KG1 (cell line): ENCODE measurements at regions not wholly inside any gene's neighbourhood (a gene's known extent, or its start where the extent isn't known, plus 50 kb on each side); places are given as distances from the start of the nearest gene placed in this dataset.

ENCODE experiments used
- DNase-seq: peaks from one replicate; lab custom pipeline; 2025; lab: John Stamatoyannopoulos, UW

DNA sequence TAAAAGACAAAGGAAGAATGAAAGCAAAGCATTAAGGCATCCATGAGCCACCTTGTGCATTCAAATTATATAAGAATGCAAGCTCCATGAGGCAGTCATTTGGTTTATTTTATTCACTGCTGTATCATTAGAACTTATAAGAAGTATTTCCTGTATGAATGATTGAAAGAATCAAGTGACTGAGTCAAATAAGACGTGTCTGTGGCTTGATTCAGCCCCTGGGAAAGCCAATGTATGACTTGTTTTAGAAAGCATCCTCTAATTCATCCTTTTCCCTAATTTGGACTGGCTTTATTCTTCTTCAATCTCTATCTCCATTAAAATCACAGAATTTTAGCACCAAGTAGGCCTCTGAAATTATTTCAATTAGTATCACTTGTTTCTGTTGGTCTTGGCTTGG, 461.1 kb downstream of the LPIN1 start:
- no peak for DNase-seq

DNA sequence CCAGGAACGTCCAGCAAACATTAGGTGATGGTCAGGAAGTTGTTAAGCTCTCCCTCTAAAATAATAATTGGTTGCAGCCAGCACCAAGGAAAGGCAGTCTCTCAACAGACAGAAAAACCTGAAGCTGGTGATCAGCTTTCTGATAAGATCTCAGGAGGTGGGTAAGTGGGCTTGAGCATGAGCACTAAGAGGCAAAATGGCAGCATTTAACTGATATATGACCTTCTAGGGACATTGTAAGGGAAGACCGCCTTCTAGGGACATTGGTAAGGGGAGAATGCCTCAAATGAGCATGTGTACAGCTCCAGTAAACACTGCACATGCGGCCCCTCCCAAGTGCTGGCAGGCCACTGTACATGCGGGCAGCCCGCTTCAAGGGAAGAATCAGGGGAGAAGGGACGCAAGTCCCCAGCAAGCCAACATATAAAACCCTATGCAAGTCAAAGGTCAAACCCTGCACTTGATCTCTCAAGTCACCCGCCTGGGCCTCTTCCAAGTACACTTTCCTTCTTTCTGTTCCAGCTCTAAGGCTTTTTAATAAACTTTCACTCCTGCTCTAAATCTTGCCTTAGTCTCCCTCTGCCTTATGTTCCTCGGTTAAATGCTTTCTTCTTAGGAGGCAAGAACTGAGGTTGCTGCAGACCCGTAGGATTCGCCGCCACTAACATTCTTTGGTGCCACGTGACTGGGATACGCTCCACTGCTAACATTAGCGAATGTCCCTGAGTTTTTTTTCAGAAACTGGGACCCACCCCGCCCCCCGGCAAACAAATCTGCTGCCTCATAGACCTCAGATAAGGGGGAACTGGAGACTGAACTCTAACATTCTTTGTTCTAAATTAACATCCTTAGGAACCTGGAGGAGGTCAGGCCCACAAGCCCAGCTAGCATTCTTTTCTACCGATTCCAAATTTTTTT, 463.8 kb downstream of the LPIN1 start:
- DNase-seq, result no peak

DNA sequence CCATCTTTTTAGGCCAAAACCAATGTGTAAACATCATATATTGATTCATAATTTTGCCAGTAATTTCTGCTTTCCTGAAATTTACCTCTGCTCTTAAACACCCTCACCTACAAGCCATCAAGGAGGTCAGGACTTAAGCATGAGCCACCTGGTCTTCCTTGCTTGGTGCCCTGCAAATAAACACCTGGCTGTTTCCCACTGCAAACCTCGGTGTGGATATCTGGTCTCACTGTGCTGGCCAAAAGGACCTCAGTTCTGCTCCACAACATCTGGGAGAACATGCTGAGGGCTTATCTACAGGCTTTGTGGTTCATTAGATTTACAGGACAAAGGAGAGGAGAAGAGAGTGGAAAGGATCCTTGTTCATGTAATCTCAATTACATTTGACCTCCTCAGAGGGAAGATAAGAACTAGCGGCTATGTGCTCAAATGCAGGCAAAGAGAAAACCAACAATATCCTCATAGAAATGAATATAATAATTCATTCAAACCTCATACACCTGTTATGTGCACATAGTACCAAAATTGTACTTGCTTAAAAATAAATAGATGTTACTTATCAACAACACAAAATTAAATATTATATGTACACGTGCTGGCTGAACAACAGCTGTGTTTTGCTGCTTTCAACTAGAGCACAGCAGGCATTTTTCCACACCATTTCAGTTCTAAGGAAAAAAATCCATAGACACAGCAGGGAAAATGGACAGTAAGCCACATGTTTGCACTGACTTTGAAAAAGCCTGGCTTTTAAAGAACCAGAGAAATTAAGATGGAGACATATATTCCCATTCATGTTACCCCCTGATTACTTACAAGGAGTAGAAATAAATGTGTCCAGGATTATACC, 465.1 kb downstream of the LPIN1 start:
- no peak for DNase-seq

DNA sequence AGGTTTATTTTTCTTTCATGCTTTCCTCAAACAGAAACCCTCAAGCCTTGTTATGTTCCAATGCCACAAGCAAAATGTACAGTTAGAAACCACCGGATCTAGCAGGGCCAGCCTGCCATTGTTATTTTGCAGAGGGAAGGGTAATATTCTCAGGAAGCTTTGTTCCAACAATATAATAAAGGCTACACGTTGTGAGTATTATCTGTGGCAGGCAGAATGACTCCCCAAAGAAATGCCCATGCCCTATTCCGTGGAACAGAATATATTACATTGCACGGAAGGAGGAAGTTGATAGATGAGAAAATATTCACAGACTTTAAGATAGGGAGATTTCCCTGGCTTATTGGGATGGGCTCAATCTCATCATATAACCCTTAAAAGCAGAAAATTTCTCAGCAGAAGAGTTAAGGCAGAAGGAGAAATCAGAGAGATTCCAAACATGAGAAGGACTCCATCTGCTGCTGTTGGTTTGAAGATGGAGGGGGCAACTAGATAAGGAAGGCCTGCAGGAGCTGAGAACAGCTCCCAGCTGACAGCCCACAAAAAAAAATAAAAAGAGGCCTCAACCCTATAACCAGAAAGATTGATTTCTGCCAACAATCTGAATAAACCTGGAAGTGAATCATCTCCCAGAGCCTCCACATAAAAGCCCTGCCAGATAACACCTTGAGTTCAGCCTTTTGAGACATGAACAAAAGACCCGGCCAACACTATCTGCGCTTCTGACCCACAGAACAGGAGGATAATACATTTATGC, 466.6 kb downstream of the LPIN1 start:
- no peak for DNase-seq

DNA sequence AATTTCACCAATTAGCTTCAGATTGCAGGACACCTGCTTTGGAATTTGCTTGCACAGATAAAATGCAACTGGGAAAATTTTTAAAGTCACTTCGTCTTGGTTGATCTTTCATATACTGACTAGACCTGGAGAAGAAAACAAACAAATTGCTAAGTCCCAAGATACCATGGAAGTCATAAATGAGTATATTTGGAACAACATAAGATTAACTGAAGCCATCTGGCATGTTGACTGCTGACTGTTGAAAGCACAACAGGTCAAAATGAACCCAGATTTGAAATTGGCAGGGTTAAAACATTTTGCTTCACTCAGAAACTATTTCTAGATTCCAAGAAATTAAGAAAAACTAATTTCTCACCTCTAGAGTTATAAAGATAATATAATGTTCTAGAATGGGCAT, 470.7 kb downstream of the LPIN1 start:
- no peak for DNase-seq

GRCh38 chr2:12219761-12220160, 473.3 kb downstream of the LPIN1 start:
- no peak for DNase-seq

DNA sequence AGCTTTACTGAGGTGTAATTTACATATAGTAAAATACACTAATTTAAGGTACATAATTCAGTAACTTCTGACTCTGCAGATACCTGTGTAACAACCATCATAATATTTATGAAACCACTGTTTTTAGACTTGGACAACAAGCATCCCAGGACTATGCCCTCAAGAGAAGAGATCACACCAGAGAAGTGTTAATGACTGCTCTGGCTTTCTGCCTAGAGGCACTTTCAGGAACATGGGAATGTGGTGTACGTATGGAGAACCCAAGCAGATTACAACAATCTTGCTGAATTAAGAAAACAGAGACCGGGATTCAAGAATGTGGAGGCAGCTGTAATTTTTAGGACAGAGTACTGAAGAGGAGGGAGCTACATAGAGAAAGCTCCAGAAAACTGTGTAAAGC, 475.2 kb downstream of the LPIN1 start:
- no peak for DNase-seq

DNA sequence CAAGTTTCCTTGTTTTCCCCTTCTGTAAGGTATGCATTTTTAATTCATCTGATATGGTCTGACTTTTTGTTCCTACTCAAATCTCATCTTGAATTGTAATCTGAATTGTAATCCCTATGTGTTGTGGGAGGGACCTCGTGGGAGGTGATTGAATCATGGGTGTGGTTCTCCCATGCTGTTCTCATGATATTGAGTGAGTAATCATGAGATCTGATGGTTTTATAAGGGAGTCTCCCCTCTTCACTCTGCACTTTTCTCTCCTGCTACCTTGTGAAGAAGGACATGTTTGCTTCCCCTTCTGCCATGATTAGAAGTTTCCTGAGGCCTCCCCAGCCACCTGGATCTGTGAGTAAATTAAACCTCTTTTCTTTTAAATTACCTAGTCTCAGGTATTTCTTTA, 476.1 kb downstream of the LPIN1 start:
- DNase-seq, result no peak

DNA sequence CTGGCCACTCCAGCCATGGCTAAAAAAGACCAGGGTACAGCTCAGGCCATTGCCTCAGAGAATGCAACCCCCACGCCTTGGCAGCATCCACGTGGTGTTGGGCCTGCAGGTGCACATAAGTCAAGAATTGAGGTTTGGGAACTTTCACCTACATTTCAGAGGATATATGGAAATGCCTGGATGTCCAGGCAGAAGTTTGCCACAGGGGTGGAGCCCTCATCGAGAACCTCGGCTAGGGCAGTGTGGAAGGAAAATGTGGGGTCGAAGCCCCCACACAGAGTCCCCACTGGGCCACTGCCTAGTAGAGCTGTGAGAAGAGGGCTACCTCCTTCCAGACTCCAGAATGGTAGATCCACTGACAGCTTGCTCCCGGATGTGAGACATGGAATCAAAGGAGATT, 477.3 kb downstream of the LPIN1 start:
- DNase-seq, result no peak

DNA sequence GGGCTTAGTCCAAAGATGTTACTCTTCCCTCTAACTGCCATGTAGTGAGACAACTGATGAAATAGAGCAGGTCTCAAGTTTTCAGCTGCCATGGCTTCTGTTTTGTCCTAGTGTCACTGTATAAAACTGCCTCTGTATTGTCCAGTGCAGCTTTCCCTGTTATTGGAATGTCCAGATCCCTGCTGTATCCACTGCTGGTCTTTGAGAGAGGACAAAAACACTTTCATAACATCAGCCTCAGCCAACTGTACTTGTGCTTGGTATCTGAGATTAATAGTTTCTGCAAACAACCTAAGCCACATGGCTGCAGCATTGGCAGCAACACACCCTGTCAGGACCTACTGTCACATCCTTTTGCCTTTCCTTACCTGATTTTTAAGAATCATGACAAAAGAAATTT, 480.2 kb downstream of the LPIN1 start:
- no peak for DNase-seq

GRCh38 chr2:12227941-12228608, 481.6 kb downstream of the LPIN1 start:
- no peak for DNase-seq

DNA sequence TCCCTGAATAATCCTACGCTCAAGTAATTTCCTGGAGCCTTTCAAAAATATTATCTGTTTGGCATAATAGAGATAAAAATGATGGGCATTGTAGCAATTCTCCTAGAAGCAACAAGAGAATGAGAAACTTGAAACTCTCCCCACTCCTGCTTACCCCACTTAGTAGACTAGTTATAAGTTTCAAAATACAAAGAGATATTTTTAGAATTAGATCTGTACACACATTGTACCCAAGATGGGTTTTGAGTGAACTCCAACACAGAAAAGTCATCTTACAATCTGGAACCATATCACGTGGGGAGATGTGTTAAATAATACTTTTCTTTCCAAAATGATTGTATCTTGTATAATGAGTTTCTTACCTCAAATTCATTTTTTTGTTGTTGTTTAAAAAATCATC, 484.9 kb downstream of the LPIN1 start:
- DNase-seq, result no peak

DNA sequence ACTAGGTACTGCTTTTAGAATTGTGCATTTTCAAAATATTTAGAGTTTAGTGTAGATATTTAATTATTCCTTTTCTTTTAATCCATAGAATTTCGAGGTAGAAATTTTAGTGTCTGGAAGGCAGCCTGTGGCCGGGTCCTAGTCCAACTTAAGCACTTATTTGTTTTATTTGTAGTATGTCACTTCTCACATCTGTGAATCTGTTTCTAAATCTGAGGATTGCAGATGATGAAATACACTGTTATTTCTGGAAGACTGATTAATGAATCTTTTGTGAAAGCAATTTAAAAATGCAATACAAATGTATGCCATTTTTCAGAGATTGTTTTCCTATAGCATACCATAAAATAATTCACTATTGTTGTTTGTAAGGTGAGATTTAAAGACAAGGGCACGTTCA, 483.9 kb upstream of the TRIB2 start:
- DNase-seq, result no peak

DNA sequence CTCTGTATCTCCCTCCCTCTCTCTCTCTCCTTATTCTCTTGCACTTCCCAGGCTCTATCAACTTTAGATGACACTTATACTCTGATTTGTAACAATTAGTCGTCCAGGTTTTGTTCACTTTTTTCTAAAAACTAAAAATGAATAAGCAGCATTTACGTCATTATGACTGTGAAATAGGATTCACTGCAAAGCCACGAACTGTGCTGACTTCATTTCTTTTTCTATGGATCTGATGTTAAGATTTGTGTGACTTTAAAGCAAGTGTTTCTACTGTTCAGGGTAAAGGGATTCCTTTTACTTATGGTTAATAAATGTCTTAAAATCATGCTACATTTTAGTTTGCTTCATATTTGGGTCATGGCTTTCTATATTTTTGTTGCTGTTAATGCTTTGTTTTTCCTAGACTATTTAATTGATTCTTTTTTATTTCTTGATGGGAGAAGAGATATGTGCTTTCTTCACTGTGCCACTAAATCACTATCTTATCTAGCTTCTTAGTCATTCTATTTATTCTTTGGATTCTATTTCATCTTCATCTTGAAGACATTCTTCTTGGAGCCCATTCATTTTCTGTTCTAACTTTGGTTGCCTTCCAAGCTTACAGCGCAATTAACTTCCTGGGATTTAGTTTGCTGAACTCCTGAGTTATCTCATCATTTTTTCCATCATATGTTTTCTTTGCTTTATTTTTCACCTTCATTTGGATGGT, 480.4 kb upstream of the TRIB2 start:
- no peak for DNase-seq

DNA sequence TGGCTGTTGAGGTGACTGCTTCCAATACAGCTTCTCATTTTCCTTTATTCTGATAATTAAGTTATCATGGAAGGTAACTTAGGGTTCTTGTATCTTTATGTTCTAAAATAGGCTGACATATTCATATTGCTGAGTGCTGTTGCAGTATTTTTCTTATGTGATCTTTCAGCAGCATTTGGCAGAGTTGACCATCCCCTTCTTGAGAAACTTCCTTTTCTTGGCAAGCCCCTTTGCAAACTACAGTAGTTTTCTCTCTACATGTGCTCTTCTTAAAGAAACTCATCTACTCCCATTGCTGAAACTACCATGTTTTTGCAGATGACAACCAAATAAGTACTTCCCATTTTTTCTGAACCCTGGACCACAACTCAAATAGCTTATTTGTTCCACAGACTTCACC, 476.5 kb upstream of the TRIB2 start:
- DNase-seq, result no peak

GRCh38 chr2:12243381-12243780, 473.4 kb upstream of the TRIB2 start:
- no peak for DNase-seq

DNA sequence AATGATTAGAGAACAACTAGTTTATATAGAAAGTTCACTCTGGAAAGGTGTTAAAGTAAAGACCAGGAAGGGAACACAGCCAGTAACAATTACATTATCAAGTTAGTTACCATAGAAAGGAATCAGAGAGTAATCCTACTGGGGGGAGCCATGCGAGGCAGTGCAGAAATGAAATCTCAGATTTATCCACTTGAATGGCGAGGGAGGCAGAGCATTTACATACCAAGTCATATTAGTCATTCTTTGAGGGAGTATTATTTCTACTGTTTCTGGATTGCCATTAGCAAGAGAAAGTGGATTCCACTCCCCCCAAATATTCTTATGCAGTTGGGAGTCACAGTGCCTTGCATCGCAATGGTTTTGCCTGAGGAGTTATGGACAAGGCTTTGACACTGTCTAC, 472.7 kb upstream of the TRIB2 start:
- DNase-seq, result no peak

DNA sequence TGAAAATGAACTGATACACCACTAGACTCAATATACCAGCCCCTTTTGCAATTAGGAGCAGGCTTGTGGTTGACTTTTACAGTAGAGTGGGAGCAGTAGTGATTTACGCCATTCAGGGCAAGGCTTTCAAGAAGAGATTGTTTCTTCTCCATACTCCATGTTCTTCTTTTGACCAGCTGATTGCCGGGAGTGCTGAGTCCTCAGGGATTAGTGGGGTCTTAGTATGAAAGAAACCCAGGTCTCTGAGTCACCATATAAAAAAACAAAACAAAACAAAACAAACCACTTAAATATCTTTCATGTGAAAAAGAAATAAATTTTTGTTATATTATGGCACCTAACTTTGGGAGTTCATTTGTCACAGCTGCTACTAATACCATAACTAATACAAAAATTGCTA, 465.6 kb upstream of the TRIB2 start:
- DNase-seq, result no peak

DNA sequence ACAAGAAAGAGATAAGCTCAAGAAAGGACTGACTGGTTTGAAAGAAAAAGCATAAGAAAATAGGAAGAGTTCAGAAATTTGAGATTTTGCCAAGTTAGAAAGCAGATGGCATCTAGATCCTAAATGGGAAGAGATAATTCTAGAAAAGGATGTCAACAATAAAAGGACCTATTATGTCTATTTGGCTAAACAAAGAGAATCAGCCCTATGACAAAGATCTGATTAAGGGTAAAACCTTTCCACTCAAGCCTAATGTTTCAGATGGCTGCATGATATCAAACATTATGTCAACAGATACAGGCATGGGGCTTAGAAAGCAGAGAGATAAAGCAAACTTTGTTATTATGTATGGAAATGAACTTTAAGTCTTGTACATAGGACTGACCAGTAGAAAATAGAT, 465.0 kb upstream of the TRIB2 start:
- no peak for DNase-seq

GRCh38 chr2:12253167-12253778, 463.5 kb upstream of the TRIB2 start:
- no peak for DNase-seq
